IMR-90 (cell line): ENCODE measurements at regions not wholly inside any gene's neighbourhood (a gene's known extent, or its start where the extent isn't known, plus 50 kb on each side); places are given as distances from the start of the nearest gene placed in this dataset.

Experiments used
- POLR2A ChIP-seq: IDR thresholded peaks from 2 replicates; pipeline ENCODE4 v1.6.1; 2012; ENCODE audit warnings: mild to moderate bottlenecking, low read depth, low read length
- RAD21 ChIP-seq: IDR thresholded peaks from 2 replicates; pipeline ENCODE4 v1.6.1; 2012; ENCODE audit warnings: low read length, improper control_type of control experiment
- SMC3 ChIP-seq: fragments of 150-350 bp; IDR thresholded peaks from 2 replicates; pipeline ENCODE4 v1.6.1; 2016; ENCODE audit warnings: low read depth, mild to moderate bottlenecking, antibody characterized with exemption, low read length, moderate library complexity

GRCh38 chr7:17444151-17444550 lies 145.7 kb downstream of the AHR start:
- no peak for TF ChIP-seq POLR2A
- TF ChIP-seq SMC3 = no peak
- TF ChIP-seq RAD21 = no peak
